GM23248 (cell line): ENCODE measurements at regions not wholly inside any gene's neighbourhood (a gene's known extent, or its start where the extent isn't known, plus 50 kb on each side); places are given as distances from the start of the nearest gene placed in this dataset.

Source experiments
- DNase-seq: peaks from one replicate; pipeline ENCODE4 v3.0.0-alpha.2; 2015
- H2AFZ ChIP-seq: fragments of 200-600 bp; sonication (generic); 2 replicates; pipeline ENCODE4 v1.6.1; 2016; ENCODE audit warnings: antibody characterized with exemption
- H3F3A ChIP-seq: fragments of 200-600 bp; sonication (generic); 2 replicates; pipeline ENCODE4 v1.6.1; 2016; ENCODE audit warnings: mild to moderate bottlenecking, antibody characterized with exemption, mixed run types; ENCODE audit not compliant: insufficient read depth
- H3K27ac ChIP-seq: fragments of 200-600 bp; sonication (generic); 2 replicates; pipeline ENCODE4 v1.5.1; 2016; ENCODE audit warnings: mild to moderate bottlenecking
- H3K27me3 ChIP-seq: fragments of 200-600 bp; sonication (generic); replicated peaks from 2 replicates; pipeline ENCODE4 v1.6.1; 2016; ENCODE audit warnings: mild to moderate bottlenecking; ENCODE audit not compliant: insufficient read depth
- H3K36me3 ChIP-seq: fragments of 200-600 bp; sonication (generic); 2 replicates; pipeline ENCODE4 v1.6.1; 2016; ENCODE audit warnings: low read depth, mild to moderate bottlenecking
- H3K4me1 ChIP-seq: fragments of 200-600 bp; sonication (generic); 2 replicates; pipeline ENCODE4 v1.6.1; 2016; ENCODE audit warnings: mild to moderate bottlenecking; ENCODE audit not compliant: insufficient read depth
- H3K4me2 ChIP-seq: fragments of 200-600 bp; sonication (generic); one replicate; pipeline ENCODE4 v1.6.1; 2016; ENCODE audit warnings: mild to moderate bottlenecking; ENCODE audit not compliant: unreplicated experiment
- H3K4me3 ChIP-seq: fragments of 200-600 bp; sonication (generic); 2 replicates; pipeline ENCODE4 v1.5.1; 2016; ENCODE audit warnings: mild to moderate bottlenecking
- H3K79me2 ChIP-seq: fragments of 200-600 bp; sonication (generic); 2 replicates; pipeline ENCODE4 v1.6.1; 2016; ENCODE audit warnings: mild to moderate bottlenecking; ENCODE audit not compliant: insufficient read depth
- H3K9ac ChIP-seq: fragments of 200-600 bp; sonication (generic); 2 replicates; pipeline ENCODE4 v1.6.1; 2016; ENCODE audit warnings: mild to moderate bottlenecking
- H3K9me2 ChIP-seq: fragments of 200-600 bp; sonication (generic); 2 replicates; pipeline ENCODE4 v1.6.1; 2016; ENCODE audit warnings: mixed run types, mild to moderate bottlenecking, moderate library complexity; ENCODE audit not compliant: insufficient read depth
- H3K9me3 ChIP-seq: fragments of 200-600 bp; sonication (generic); one replicate; pipeline ENCODE4 v1.6.1; 2017; ENCODE audit warnings: low read depth
- H4K20me1 ChIP-seq: fragments of 200-600 bp; sonication (generic); 2 replicates; pipeline ENCODE4 v1.6.0; 2016; ENCODE audit not compliant: insufficient read depth
- EZH2 ChIP-seq: fragments of 200-600 bp; sonication (generic); IDR thresholded peaks from 2 replicates; pipeline ENCODE4 v1.6.1; 2018; ENCODE audit warnings: antibody characterized with exemption, mild to moderate bottlenecking; ENCODE audit not compliant: insufficient read depth, poor library complexity, severe bottlenecking
- EZH2phosphoT487 ChIP-seq: fragments of 200-600 bp; sonication (generic); IDR thresholded peaks from 2 replicates; pipeline ENCODE4 v1.6.1; 2018; ENCODE audit warnings: antibody characterized with exemption, moderate library complexity, mild to moderate bottlenecking, low read depth; ENCODE audit not compliant: insufficient read depth
- WGBS, 2 experiments: methylation state at CpG; one replicate each; pipeline ENCODE4 v1.1.6; 2015 to 2017; ENCODE audit warnings: low lambda C conversion rate in 2 of 2, low coverage in 1 of 2; ENCODE audit errors: missing lambda C conversion rate in 2 of 2; 5-methylcytosine and 5-hydroxymethylcytosine counted together
- in situ Hi-C: fragments of 300-500 bp; cut with MboI; formaldehyde crosslinking; loops from 2 replicates; pipeline ENCODE4 v1.15.0; 2020

DNA sequence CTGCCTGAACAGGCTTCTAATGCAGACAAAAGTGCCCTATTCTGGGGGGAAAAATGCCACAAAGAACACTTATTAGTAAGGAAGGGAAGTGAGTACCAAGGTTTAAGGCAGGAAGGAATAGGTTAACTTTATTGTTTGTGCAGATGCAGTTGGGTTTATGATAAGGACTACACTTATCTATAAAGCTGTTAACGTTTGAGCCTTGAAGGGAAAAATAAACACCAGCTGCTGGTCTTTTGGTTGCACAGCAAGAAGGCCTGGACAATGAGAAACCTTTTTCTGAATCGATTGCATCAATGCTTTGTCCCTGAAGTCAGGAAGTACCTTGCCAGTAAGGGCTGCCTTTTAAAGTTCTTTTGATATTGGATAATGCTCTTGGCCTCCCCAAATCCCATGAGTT lies 407.8 kb downstream of the ATP23 start:
- Histone ChIP-seq H3K36me3 (no peaks in the 10 kb centered on the region), H3K27ac (no peak overlapping the region), H3K27me3 (no peaks in the 10 kb centered on the region), H4K20me1 (no peaks in the 10 kb centered on the region), H2AFZ (no peak overlapping the region), H3K9ac (no peak overlapping the region), H3K79me2 (no peaks in the 10 kb centered on the region), H3K4me1 (0 out of 2 replicates have a peak, but pooled peaks cover 10% of the 10 kb centered on the region), H3K4me3 (no peak overlapping the region), H3K9me2 (no peaks in the 10 kb centered on the region), H3K4me2 (no peak overlapping the region), H3F3A (no peaks in the 10 kb centered on the region), H3K9me3 (no peaks in the 10 kb centered on the region)
- TF ChIP-seq EZH2phosphoT487, result no peak
- no peak for TF ChIP-seq EZH2
- 29 to 40% methylated on average over 2 of the region's 2 CpGs for WGBS, 2 experiments
- in situ Hi-C loops, result loop anchor here (10.0 kb wide), 2 partner anchors 736 to 806 kb away; no protein-coding TSS in a partner anchor
- DNase-seq, result no peak

DNA sequence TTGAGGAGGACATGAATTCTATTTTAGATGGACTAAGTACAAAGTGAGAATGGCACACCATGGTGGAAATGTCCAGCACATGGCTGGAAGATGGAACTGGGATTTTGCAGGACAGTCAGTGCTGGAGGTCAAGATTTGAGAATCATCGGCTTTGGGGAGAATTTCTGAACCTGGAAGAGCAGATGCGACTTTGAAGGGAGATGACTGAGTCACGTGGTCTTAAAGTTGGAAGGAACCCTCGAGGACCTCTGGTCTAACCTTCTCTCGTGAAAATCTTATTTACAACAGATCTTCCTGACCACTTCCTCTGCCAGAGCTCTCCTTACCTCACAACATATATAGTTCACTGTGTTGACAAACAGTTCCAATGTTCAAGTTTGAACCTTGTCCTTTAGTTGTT lies 415.4 kb downstream of the ATP23 start:
- Histone ChIP-seq H3F3A (no peaks in the 10 kb centered on the region), H3K36me3 (no peaks in the 10 kb centered on the region), H3K9me2 (no peaks in the 10 kb centered on the region), H4K20me1 (no peaks in the 10 kb centered on the region), H3K79me2 (no peaks in the 10 kb centered on the region), H3K27ac (no peak overlapping the region), H3K9me3 (no peaks in the 10 kb centered on the region), H3K9ac (no peak overlapping the region), H3K4me3 (no peak overlapping the region), H3K4me2 (no peak overlapping the region), H2AFZ (no peak overlapping the region), H3K27me3 (no peaks in the 10 kb centered on the region), H3K4me1 (peaks cover 11% of the 10 kb centered on the region)
- 90 to 92% methylated on average over 5 of the region's 5 CpGs for WGBS, 2 experiments
- no peak for TF ChIP-seq EZH2
- no peak for TF ChIP-seq EZH2phosphoT487
- in situ Hi-C loops, result loop anchor here (10.0 kb wide), 1 partner anchor 178 kb away; no protein-coding TSS in a partner anchor
- DNase-seq, result no peak

DNA sequence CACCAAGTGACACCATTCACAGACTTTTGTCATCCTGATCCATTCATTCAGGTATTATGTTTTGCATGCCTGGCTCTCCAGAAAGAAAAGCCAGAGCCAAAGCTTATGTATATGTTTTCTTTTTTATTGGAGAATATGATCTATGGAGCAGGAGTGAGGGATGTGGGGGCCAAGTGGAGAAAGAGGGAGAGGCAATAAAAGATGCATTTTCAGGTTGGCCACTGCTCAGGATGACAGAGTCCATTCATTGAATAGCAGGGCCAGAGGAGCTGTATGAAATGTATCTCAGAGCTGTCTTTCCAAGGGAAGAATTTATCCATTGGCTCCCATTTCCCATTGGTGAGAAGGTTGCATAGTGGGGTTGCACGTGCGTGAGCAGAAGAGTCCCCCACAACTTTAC lies 416.1 kb downstream of the ATP23 start:
- H3K27ac ChIP-seq, result no peak overlapping the region
- WGBS, 2 experiments, result 93 to 100% methylated on average over 2 of the region's 2 CpGs
- no peaks in the 10 kb centered on the region for H3K9me3 ChIP-seq
- H3K36me3 ChIP-seq, result no peaks in the 10 kb centered on the region
- no peak overlapping the region for H2AFZ ChIP-seq
- TF ChIP-seq EZH2, result no peak
- TF ChIP-seq EZH2phosphoT487, result no peak
- H3K9ac ChIP-seq, result no peak overlapping the region
- no peaks in the 10 kb centered on the region for H4K20me1 ChIP-seq
- H3K27me3 ChIP-seq, result no peaks in the 10 kb centered on the region
- H3K4me1 ChIP-seq, result peaks cover 11% of the 10 kb centered on the region
- H3K79me2 ChIP-seq, result no peaks in the 10 kb centered on the region
- no peaks in the 10 kb centered on the region for H3K9me2 ChIP-seq
- DNase-seq, result no peak
- no peak overlapping the region for H3K4me3 ChIP-seq
- no peaks in the 10 kb centered on the region for H3F3A ChIP-seq
- H3K4me2 ChIP-seq, result no peak overlapping the region
- in situ Hi-C loops, result loop anchor here (10.0 kb wide), 1 partner anchor 177 kb away; no protein-coding TSS in a partner anchor

DNA sequence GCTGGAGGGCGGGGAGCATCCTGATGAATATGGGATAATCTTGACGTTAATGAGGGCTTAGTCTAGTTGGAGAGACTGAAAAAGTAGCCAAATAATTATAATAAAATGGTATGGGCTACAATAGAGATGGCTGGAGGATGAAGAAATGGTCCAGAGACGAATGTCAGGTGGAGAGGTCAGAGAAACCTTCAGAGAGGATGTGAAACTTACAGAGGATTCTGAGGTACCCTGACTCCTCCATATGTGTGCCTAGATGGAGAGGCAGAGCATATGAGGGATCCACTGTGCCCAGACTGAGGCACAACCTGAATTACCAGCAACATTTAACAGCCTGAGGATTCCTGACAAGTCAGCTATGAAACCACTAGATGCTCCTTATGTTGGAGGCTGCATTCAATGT lies 417.0 kb downstream of the ATP23 start:
- no peaks in the 10 kb centered on the region for H3K79me2 ChIP-seq
- H3K4me3 ChIP-seq, result no peak overlapping the region
- no peaks in the 10 kb centered on the region for H3K27me3 ChIP-seq
- H3F3A ChIP-seq, result peaks cover 4% of the 10 kb centered on the region; the same call in 1 of the 2 replicates
- in situ Hi-C loops, result loop anchor here (10.0 kb wide), 1 partner anchor 176 kb away; no protein-coding TSS in a partner anchor
- H2AFZ ChIP-seq, result no peak overlapping the region
- WGBS, 2 experiments, result 63 to 68% methylated on average over 3 of the region's 3 CpGs
- DNase-seq, result no peak
- peaks cover 11% of the 10 kb centered on the region for H3K4me1 ChIP-seq
- no peaks in the 10 kb centered on the region for H4K20me1 ChIP-seq
- H3K9ac ChIP-seq, result no peak overlapping the region
- H3K36me3 ChIP-seq, result no peaks in the 10 kb centered on the region
- H3K27ac ChIP-seq, result no peak overlapping the region
- H3K9me3 ChIP-seq, result no peaks in the 10 kb centered on the region
- H3K4me2 ChIP-seq, result no peak overlapping the region
- no peaks in the 10 kb centered on the region for H3K9me2 ChIP-seq
- TF ChIP-seq EZH2phosphoT487, result no peak
- no peak for TF ChIP-seq EZH2

DNA sequence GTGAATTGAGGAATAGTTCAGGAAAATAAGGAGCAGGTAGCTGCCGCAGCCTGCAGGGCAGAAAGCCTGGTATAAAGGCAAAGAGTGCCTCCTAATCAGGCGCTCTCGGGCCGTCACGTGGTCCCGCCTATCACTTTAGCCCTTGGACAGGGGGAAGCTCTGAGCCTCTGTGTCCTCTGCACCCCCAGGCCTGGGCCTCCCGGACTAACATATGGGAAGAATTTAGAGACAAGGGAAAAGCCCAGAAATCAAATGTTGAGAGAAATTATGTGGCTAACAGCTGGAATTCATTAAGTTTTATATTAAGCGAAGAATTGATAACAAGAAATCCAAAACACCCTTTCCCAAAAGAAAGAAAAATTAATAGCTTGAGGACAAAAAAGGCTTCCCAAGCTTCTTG lies 417.7 kb downstream of the ATP23 start:
- 27 to 28% methylated on average over 8 of the region's 8 CpGs for WGBS, 2 experiments
- in situ Hi-C loops, result loop anchor here (10.0 kb wide), 1 partner anchor 176 kb away; no protein-coding TSS in a partner anchor
- Histone ChIP-seq H3K4me3 (no peak overlapping the region), H3K9ac (no peak overlapping the region), H3K4me1 (peaks cover 17% of the 10 kb centered on the region), H3K27ac (no peak overlapping the region), H3K79me2 (no peaks in the 10 kb centered on the region), H3K27me3 (no peaks in the 10 kb centered on the region), H3K4me2 (peak overlapping the region; percentile 37), H3K9me3 (no peaks in the 10 kb centered on the region), H3K36me3 (no peaks in the 10 kb centered on the region), H3F3A (peaks cover 11% of the 10 kb centered on the region), H2AFZ (peak overlapping the region; percentile 43; the same call in 1 of the 2 replicates), H3K9me2 (no peaks in the 10 kb centered on the region), H4K20me1 (no peaks in the 10 kb centered on the region)
- no peak for TF ChIP-seq EZH2phosphoT487
- no peak for TF ChIP-seq EZH2
- peak; percentile 24 for DNase-seq
